NCI-H187 treated with DMSO at 0.1 percent for 48 hours (cell line): ENCODE measurements at regions not wholly inside any gene's neighbourhood (a gene's known extent, or its start where the extent isn't known, plus 50 kb on each side); places are given as distances from the start of the nearest gene placed in this dataset.

Source experiments
- DNase-seq: peaks from one replicate; lab custom pipeline; 2025; lab: John Stamatoyannopoulos, UW

GRCh38 chr9:10674586-10674985 lies 61.8 kb upstream of the PTPRD start:
- no peak for DNase-seq

- no peak for DNase-seq
These were observed 65.2 kb upstream of the PTPRD start for GRCh38 chr9:10678010-10678409.

- no peak for DNase-seq
These were observed 66.0 kb upstream of the PTPRD start for GRCh38 chr9:10678790-10679189.

- no peak for DNase-seq
These were observed 74.1 kb upstream of the PTPRD start for GRCh38 chr9:10686943-10687342.

GRCh38 chr9:10690546-10690945 lies 77.7 kb upstream of the PTPRD start:
- no peak for DNase-seq

GRCh38 chr9:10697044-10697443 lies 84.2 kb upstream of the PTPRD start:
- DNase-seq, result no peak

GRCh38 chr9:10700291-10700690 lies 87.5 kb upstream of the PTPRD start:
- DNase-seq, result no peak

- DNase-seq, result no peak
These were observed 88.1 kb upstream of the PTPRD start for GRCh38 chr9:10700915-10701314.

GRCh38 chr9:10701906-10702305 lies 89.1 kb upstream of the PTPRD start:
- no peak for DNase-seq

- DNase-seq, result no peak
These were observed 90.3 kb upstream of the PTPRD start for GRCh38 chr9:10703139-10703538.

GRCh38 chr9:10704720-10705119 lies 91.9 kb upstream of the PTPRD start:
- DNase-seq, result no peak

GRCh38 chr9:10705383-10705782 lies 92.6 kb upstream of the PTPRD start:
- no peak for DNase-seq

GRCh38 chr9:10706788-10707187 lies 94.0 kb upstream of the PTPRD start:
- DNase-seq, result no peak

GRCh38 chr9:10721301-10721700 lies 108.5 kb upstream of the PTPRD start:
- DNase-seq, result no peak

GRCh38 chr9:10729213-10729612 lies 116.4 kb upstream of the PTPRD start:
- DNase-seq, result no peak

GRCh38 chr9:10744669-10745068 lies 131.9 kb upstream of the PTPRD start:
- no peak for DNase-seq

- no peak for DNase-seq
These were observed 140.7 kb upstream of the PTPRD start for GRCh38 chr9:10753474-10753873.

GRCh38 chr9:10764481-10764880 lies 151.7 kb upstream of the PTPRD start:
- no peak for DNase-seq

GRCh38 chr9:10773136-10773535 lies 160.3 kb upstream of the PTPRD start:
- no peak for DNase-seq

GRCh38 chr9:10774051-10774450 lies 161.2 kb upstream of the PTPRD start:
- no peak for DNase-seq

GRCh38 chr9:10785255-10785654 lies 172.5 kb upstream of the PTPRD start:
- DNase-seq, result no peak

- DNase-seq, result no peak
These were observed 180.5 kb upstream of the PTPRD start for GRCh38 chr9:10793306-10793705.

- DNase-seq, result no peak
These were observed 191.7 kb upstream of the PTPRD start for GRCh38 chr9:10804486-10804885.

GRCh38 chr9:10806868-10807267 lies 194.1 kb upstream of the PTPRD start:
- DNase-seq, result no peak

- DNase-seq, result no peak
These were observed 205.4 kb upstream of the PTPRD start for GRCh38 chr9:10818206-10818605.
